ENCODE measurements at regions not wholly inside any gene's neighbourhood (a gene's known extent, or its start where the extent isn't known, plus 50 kb on each side); places are given as distances from the start of the nearest gene placed in this dataset.

DNA sequence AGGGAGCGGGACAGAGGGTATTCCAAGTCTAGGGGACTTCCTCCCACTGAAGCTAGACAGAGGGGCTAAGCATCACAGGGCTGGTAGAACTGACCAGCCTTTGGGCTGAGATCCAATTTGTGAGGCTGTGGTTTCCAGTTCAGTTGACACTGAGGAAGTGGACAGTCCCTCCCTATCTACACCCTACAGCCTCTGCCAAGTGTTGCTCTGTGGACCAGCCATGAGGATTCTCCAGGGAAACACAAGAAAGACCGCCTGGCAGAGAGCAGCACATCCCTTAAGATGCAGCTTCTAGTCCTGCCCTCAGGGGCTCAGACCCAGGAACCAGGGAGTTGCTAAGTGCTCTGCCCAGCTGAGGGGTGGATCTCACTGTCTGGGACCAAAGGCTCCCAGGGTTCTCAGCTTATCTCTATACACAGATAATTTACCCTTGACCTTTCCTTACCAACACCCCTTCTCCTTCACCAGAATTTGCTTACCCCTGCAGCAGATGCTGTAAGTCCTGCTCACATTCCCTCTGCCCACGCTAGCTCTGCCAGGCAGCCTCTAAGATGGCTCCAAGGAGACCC is 252.0 kb downstream of the SKIDA1 start:
- TF ChIP-seq, protein P1, sequence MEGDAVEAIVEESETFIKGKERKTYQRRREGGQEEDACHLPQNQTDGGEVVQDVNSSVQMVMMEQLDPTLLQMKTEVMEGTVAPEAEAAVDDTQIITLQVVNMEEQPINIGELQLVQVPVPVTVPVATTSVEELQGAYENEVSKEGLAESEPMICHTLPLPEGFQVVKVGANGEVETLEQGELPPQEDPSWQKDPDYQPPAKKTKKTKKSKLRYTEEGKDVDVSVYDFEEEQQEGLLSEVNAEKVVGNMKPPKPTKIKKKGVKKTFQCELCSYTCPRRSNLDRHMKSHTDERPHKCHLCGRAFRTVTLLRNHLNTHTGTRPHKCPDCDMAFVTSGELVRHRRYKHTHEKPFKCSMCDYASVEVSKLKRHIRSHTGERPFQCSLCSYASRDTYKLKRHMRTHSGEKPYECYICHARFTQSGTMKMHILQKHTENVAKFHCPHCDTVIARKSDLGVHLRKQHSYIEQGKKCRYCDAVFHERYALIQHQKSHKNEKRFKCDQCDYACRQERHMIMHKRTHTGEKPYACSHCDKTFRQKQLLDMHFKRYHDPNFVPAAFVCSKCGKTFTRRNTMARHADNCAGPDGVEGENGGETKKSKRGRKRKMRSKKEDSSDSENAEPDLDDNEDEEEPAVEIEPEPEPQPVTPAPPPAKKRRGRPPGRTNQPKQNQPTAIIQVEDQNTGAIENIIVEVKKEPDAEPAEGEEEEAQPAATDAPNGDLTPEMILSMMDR (optimal IDR thresholded peaks at IDR 0.05 in 1 of 3, IDR thresholded peaks at IDR 0.05 in 1 of 3, conservative IDR thresholded peaks at IDR 0.05 in 1 of 3; ENCODE audit: extremely low read depth in 1 of 3, insufficient read depth in 2 of 3, low read length in 3 of 3): no peak
- no peak for TF ChIP-seq EZH2 (IDR thresholded peaks at IDR 0.05; ENCODE audit: low read length)

Data from keratinocyte (primary cell).